MM.1S (cell line): ENCODE measurements at regions not wholly inside any gene's neighbourhood (a gene's known extent, or its start where the extent isn't known, plus 50 kb on each side); places are given as distances from the start of the nearest gene placed in this dataset.

Experiments
- EZH2 ChIP-seq: fragments of 300-600 bp; sonication (generic); optimal IDR thresholded peaks from 2 replicates; pipeline ENCODE3; 2017; ENCODE audit warnings: low read depth, mild to moderate bottlenecking, antibody characterized with exemption, low read length, mixed read lengths
- EZH2phosphoT487 ChIP-seq: fragments of 300-600 bp; sonication (generic); IDR thresholded peaks from 2 replicates; pipeline ENCODE4 v1.6.1; 2018; ENCODE audit warnings: antibody characterized with exemption, low read length
- TF ChIP-seq, protein P1 (sequence below): fragments of 300-600 bp; sonication (generic); IDR thresholded peaks from 2 replicates; pipeline ENCODE4 v1.5.1; 2016; ENCODE audit warnings: antibody characterized with exemption, low read length, mixed read lengths

- TF ChIP-seq, protein P1, sequence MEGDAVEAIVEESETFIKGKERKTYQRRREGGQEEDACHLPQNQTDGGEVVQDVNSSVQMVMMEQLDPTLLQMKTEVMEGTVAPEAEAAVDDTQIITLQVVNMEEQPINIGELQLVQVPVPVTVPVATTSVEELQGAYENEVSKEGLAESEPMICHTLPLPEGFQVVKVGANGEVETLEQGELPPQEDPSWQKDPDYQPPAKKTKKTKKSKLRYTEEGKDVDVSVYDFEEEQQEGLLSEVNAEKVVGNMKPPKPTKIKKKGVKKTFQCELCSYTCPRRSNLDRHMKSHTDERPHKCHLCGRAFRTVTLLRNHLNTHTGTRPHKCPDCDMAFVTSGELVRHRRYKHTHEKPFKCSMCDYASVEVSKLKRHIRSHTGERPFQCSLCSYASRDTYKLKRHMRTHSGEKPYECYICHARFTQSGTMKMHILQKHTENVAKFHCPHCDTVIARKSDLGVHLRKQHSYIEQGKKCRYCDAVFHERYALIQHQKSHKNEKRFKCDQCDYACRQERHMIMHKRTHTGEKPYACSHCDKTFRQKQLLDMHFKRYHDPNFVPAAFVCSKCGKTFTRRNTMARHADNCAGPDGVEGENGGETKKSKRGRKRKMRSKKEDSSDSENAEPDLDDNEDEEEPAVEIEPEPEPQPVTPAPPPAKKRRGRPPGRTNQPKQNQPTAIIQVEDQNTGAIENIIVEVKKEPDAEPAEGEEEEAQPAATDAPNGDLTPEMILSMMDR, result no peak
- TF ChIP-seq EZH2phosphoT487 (no peak), EZH2 (no peak)
Observed at GRCh38 chr13:94764576-94765321, 52.4 kb upstream of the SOX21 start.
